ENCODE measurements at regions not wholly inside any gene's neighbourhood (a gene's known extent, or its start where the extent isn't known, plus 50 kb on each side); places are given as distances from the start of the nearest gene placed in this dataset.

GRCh38 chr4:116233971-116234370, 851.4 kb downstream of the TRAM1L1 start:
- Histone ChIP-seq H3K4me3 (ENCODE audit: insufficient read depth, low read depth, low read length) (no peak overlapping the region), H3K56ac (ENCODE audit: extremely low read depth, insufficient read depth, low read length) (no peak overlapping the region), H2AK5ac (ENCODE audit: low read depth, low read length) (no peak overlapping the region), H3K4ac (ENCODE audit: low read depth, low read length) (no peak overlapping the region), H3K4me2 (ENCODE audit: low read depth, low read length) (no peak overlapping the region), H3K9me1 (ENCODE audit: insufficient read depth, low read length) (no peaks in the 10 kb centered on the region), H2BK15ac (ENCODE audit: low read depth, low read length) (no peak overlapping the region), H3K9me3 (ENCODE audit: control insufficient read depth, insufficient read depth, low read length) (no peaks in the 10 kb centered on the region; the same call in 1 of the 2 replicates), H4K20me1 (ENCODE audit: insufficient read depth, low read length) (no peaks in the 10 kb centered on the region), H3K4me1 (ENCODE audit: control insufficient read depth, insufficient read depth, low read length) (no peaks in the 10 kb centered on the region), H2AFZ (replicated peaks; ENCODE audit: low read length, poor library complexity) (no peak overlapping the region), H3K27me3 (ENCODE audit: control insufficient read depth, insufficient read depth, low read length) (no peaks in the 10 kb centered on the region), H3K14ac (replicated peaks; ENCODE audit: low read depth, low read length) (no peak overlapping the region), H3K79me1 (ENCODE audit: low read depth in 1 of 2, low read length in 2 of 2) (no peaks in the 10 kb centered on the region), H3K23ac (ENCODE audit: low read depth, low read length) (no peak overlapping the region), H2BK20ac (ENCODE audit: low read depth, low read length) (no peak overlapping the region), H4K91ac (ENCODE audit: insufficient read depth, low read depth, low read length) (no peak overlapping the region), H3K18ac (ENCODE audit: low read depth, low read length) (no peak overlapping the region), H3K27ac (ENCODE audit: insufficient read depth, low read length) (no peak overlapping the region), H4K5ac (ENCODE audit: low read depth, low read length) (no peak overlapping the region), H4K8ac (ENCODE audit: low read depth in 2 of 2, low read length in 2 of 2) (no peak overlapping the region), H2BK5ac (ENCODE audit: low read depth, low read length, poor library complexity, severe bottlenecking) (no peak overlapping the region), H2BK120ac (ENCODE audit: low read depth, low read length) (no peak overlapping the region), H3K36me3 (ENCODE audit: control insufficient read depth, insufficient read depth, low read length) (no peaks in the 10 kb centered on the region), H3K9ac (ENCODE audit: low read depth, low read length) (no peak overlapping the region), H2AK9ac (replicated peaks; ENCODE audit: low read depth, low read length, poor library complexity) (no peak overlapping the region)
- in situ Hi-C loops (cut with MboI; ENCODE audit: low sequenced_read_pairs) (no loop called here), dilution Hi-C loops (cut with HindIII; ENCODE audit: low sequenced_read_pairs, unreplicated experiment) (no loop called here), intact Hi-C loops (cut with micrococcal nuclease) (no loop called here)
- CTCF ChIA-PET = no interaction called here
- no TSS peak for BruUV-seq (replicated peaks)
- TF ChIP-seq ELK1 (IDR thresholded peaks at IDR 0.05; ENCODE audit: borderline replicate concordance, low read depth, low read length) = no peak
- TF ChIP-seq SMC3 (IDR thresholded peaks at IDR 0.05; ENCODE audit: low read depth, low read length) = no peak
- no peak for TF ChIP-seq FOS (IDR thresholded peaks at IDR 0.05; ENCODE audit: low read depth, low read length)
- TF ChIP-seq CTCF (conservative IDR thresholded peaks at IDR 0.05; ENCODE audit: low read depth, low read length) = no peak
- no peak for TF ChIP-seq MAZ (IDR thresholded peaks at IDR 0.05; ENCODE audit: borderline replicate concordance, low read depth, low read length)
- TF ChIP-seq RAD21 (IDR thresholded peaks at IDR 0.05; ENCODE audit: low read length) = no peak
- TF ChIP-seq BHLHE40 (IDR thresholded peaks at IDR 0.05; ENCODE audit: low read depth, low read length) = no peak
- TF ChIP-seq NFE2L2 (IDR thresholded peaks at IDR 0.05; ENCODE audit: low read depth, low read length) = no peak
- ATAC-seq (ENCODE audit: low read depth) (no peak), DNase-seq (no peak)
- POLR2A ChIA-PET (ENCODE audit: unreplicated experiment) = no interaction called here

Measured in IMR-90 (cell line).